RWPE1 (cell line): ENCODE measurements at regions not wholly inside any gene's neighbourhood (a gene's known extent, or its start where the extent isn't known, plus 50 kb on each side); places are given as distances from the start of the nearest gene placed in this dataset.
"Not testable (repeated sequence)": the region's sequence is repeated elsewhere in the genome, so short reads cannot be mapped to it uniquely, and the experiment has no call there.

Source experiments
- CTCF ChIA-PET: fragments of 350-600 bp; sonication (Branson Sonifier 250); formaldehyde crosslinking; extraction: SDS; loops from one replicate; lab custom pipeline; 2021; lab: Yijun Ruan, JAX
- POLR2A ChIA-PET: fragments of 400-600 bp; formaldehyde crosslinking; extraction: SDS; loops from one replicate; lab custom pipeline; 2020; ENCODE audit warnings: antibody characterized with exemption; ENCODE audit not compliant: low non-redundant PET; lab: Yijun Ruan, JAX
- DNase-seq: peaks from one replicate; pipeline ENCODE4 v3.0.0; 2012; ENCODE audit warnings: low spot score
- H3K27ac ChIP-seq: fragments of 450-650 bp; 2 replicates; pipeline ENCODE4 v1.5.1; 2017
- CTCF ChIP-seq: fragments of 450-650 bp; conservative IDR thresholded peaks from 2 replicates; pipeline ENCODE4 v1.5.1; 2017; ENCODE audit warnings: low read depth, mild to moderate bottlenecking

- no peak for DNase-seq
- POLR2A ChIA-PET = no interaction called here
- CTCF ChIA-PET = no interaction called here
- no peak overlapping the region for H3K27ac ChIP-seq
- no peak for TF ChIP-seq CTCF
Measured at GRCh38 chr5:67844924-67845323, 370.6 kb upstream of the PIK3R1 start.

GRCh38 chr5:67842806-67843205, 372.8 kb upstream of the PIK3R1 start:
- CTCF ChIA-PET = interaction anchor here (0.6 to 0.7 kb wide), 3 partner anchors 70 to 382 kb away, joined by 3 read pairs; no protein-coding TSS in a partner anchor
- H3K27ac ChIP-seq = no peak overlapping the region
- TF ChIP-seq CTCF = no peak
- peak; percentile 46 for DNase-seq
- POLR2A ChIA-PET = interaction anchor here (0.5 kb wide), 1 partner anchor 565 kb away, joined by 7 read pairs; no protein-coding TSS in a partner anchor

- POLR2A ChIA-PET, DNase-seq, H3K27ac ChIP-seq, CTCF ChIA-PET: not testable (repeated sequence)
Measured at GRCh38 chr5:67837225-67837624, 378.3 kb upstream of the PIK3R1 start.

GRCh38 chr5:67836496-67836895, 379.1 kb upstream of the PIK3R1 start:
- CTCF ChIA-PET, DNase-seq, H3K27ac ChIP-seq, POLR2A ChIA-PET: not testable (repeated sequence)

- TF ChIP-seq CTCF = no peak
- no peak for DNase-seq
- ChIA-PET POLR2A (no interaction called here), CTCF (interaction anchor here (0.6 to 0.7 kb wide), 2 partner anchors 102 to 208 kb away, joined by 3 read pairs; no protein-coding TSS in a partner anchor)
- no peak overlapping the region for H3K27ac ChIP-seq
Measured at GRCh38 chr5:67831048-67831447, 384.5 kb upstream of the PIK3R1 start.

- TF ChIP-seq CTCF = no peak
- H3K27ac ChIP-seq = no peak overlapping the region
- ChIA-PET POLR2A (no interaction called here), CTCF (interaction anchor here (0.6 kb wide), 1 partner anchor 52 kb away, joined by 3 read pairs; no protein-coding TSS in a partner anchor)
- DNase-seq = no peak
Measured at GRCh38 chr5:67827541-67827940, 388.0 kb upstream of the PIK3R1 start.

GRCh38 chr5:67824852-67825251, 390.7 kb upstream of the PIK3R1 start:
- DNase-seq = no peak
- ChIA-PET POLR2A (no interaction called here), CTCF (no interaction called here)
- no peak for TF ChIP-seq CTCF
- H3K27ac ChIP-seq = no peak overlapping the region

- DNase-seq = no peak
- no peak for TF ChIP-seq CTCF
- ChIA-PET POLR2A (no interaction called here), CTCF (interaction anchor here (0.6 kb wide), 3 partner anchors 33 to 511 kb away, joined by 3 read pairs; no protein-coding TSS in a partner anchor)
- peak overlapping the region; percentile 1; the same call in 1 of the 2 replicates for H3K27ac ChIP-seq
Measured at GRCh38 chr5:67817652-67818051, 397.9 kb upstream of the PIK3R1 start.
